ENCODE measurements at regions not wholly inside any gene's neighbourhood (a gene's known extent, or its start where the extent isn't known, plus 50 kb on each side); places are given as distances from the start of the nearest gene placed in this dataset.
"Not testable (repeated sequence)": the region's sequence is repeated elsewhere in the genome, so short reads cannot be mapped to it uniquely, and the experiment has no call there.

GRCh38 chr20:24851346-24852019, 97.6 kb upstream of the CST7 start:
- DNase-seq (no peak), ATAC-seq (no peak)
- Mint-ChIP-seq H3K4me3 (no peak overlapping the region), H3K4me1 (ENCODE audit: low read depth) (no peaks in the 10 kb centered on the region), H3K27me3 (ENCODE audit: low read depth) (peaks cover 14% of the 10 kb centered on the region), H3K27ac (no peak overlapping the region), H3K9me3 (ENCODE audit: insufficient read depth) (peaks cover 4% of the 10 kb centered on the region), H3K36me3 (ENCODE audit: low read depth) (no peaks in the 10 kb centered on the region)
- ChIA-PET POLR2A (no interaction called here), CTCF (no interaction called here)

- Mint-ChIP-seq H3K9me3 (ENCODE audit: insufficient read depth) (no peaks in the 10 kb centered on the region), H3K27me3 (ENCODE audit: low read depth) (peaks cover 11% of the 10 kb centered on the region), H3K4me1 (ENCODE audit: low read depth) (peaks cover 6% of the 10 kb centered on the region), H3K27ac (no peak overlapping the region), H3K4me3 (no peak overlapping the region), H3K36me3 (ENCODE audit: low read depth) (no peaks in the 10 kb centered on the region)
- ChIA-PET CTCF (no interaction called here), POLR2A (no interaction called here)
- ATAC-seq: no peak
- DNase-seq: no peak
Measured at GRCh38 chr20:24853916-24854315, 95.2 kb upstream of the CST7 start.

- Mint-ChIP-seq H3K27me3 (ENCODE audit: low read depth) (peaks cover 11% of the 10 kb centered on the region), H3K4me1 (ENCODE audit: low read depth) (peaks cover 15% of the 10 kb centered on the region), H3K4me3 (no peak overlapping the region), H3K9me3 (ENCODE audit: insufficient read depth) (peaks cover 3% of the 10 kb centered on the region), H3K27ac (no peak overlapping the region), H3K36me3 (ENCODE audit: low read depth) (no peaks in the 10 kb centered on the region)
- no peak for ATAC-seq
- CTCF ChIA-PET: interaction anchor here (1.0 kb wide), 1 partner anchor 10 kb away, joined by 3 read pairs; no protein-coding TSS in a partner anchor
- POLR2A ChIA-PET: no interaction called here
- no peak for DNase-seq
Measured at GRCh38 chr20:24855848-24856247, 93.2 kb upstream of the CST7 start.

- H3K4me1 Mint-ChIP-seq (ENCODE audit: low read depth): peaks cover 15% of the 10 kb centered on the region
- CTCF ChIA-PET; H3K36me3 Mint-ChIP-seq (ENCODE audit: low read depth); H3K27ac Mint-ChIP-seq; ATAC-seq; H3K4me3 Mint-ChIP-seq; H3K9me3 Mint-ChIP-seq (ENCODE audit: insufficient read depth); H3K27me3 Mint-ChIP-seq (ENCODE audit: low read depth); DNase-seq; POLR2A ChIA-PET: not testable (repeated sequence)
Measured at GRCh38 chr20:24858500-24858899, 90.6 kb upstream of the CST7 start.

- POLR2A ChIA-PET: no interaction called here
- ATAC-seq (no peak), DNase-seq (no peak)
- Mint-ChIP-seq H3K27ac (no peak overlapping the region), H3K36me3 (ENCODE audit: low read depth) (no peaks in the 10 kb centered on the region), H3K27me3 (ENCODE audit: low read depth) (peaks cover 6% of the 10 kb centered on the region), H3K4me3 (no peak overlapping the region), H3K4me1 (ENCODE audit: low read depth) (peaks cover 15% of the 10 kb centered on the region), H3K9me3 (ENCODE audit: insufficient read depth) (peaks cover 3% of the 10 kb centered on the region)
- CTCF ChIA-PET: no interaction called here
Measured at GRCh38 chr20:24859539-24859938, 89.5 kb upstream of the CST7 start.

- no peak overlapping the region for H3K27ac Mint-ChIP-seq
- peaks cover 15% of the 10 kb centered on the region for H3K4me1 Mint-ChIP-seq (ENCODE audit: low read depth)
- no peaks in the 10 kb centered on the region for H3K27me3 Mint-ChIP-seq (ENCODE audit: low read depth)
- POLR2A ChIA-PET: no interaction called here
- CTCF ChIA-PET: no interaction called here
- DNase-seq (no peak), ATAC-seq (no peak)
- H3K36me3 Mint-ChIP-seq (ENCODE audit: low read depth): no peaks in the 10 kb centered on the region
- peaks cover 7% of the 10 kb centered on the region for H3K9me3 Mint-ChIP-seq (ENCODE audit: insufficient read depth)
- no peak overlapping the region for H3K4me3 Mint-ChIP-seq
Measured at GRCh38 chr20:24862186-24862585, 86.9 kb upstream of the CST7 start.

GRCh38 chr20:24862606-24863005, 86.5 kb upstream of the CST7 start:
- ChIA-PET CTCF (no interaction called here), POLR2A (no interaction called here)
- Mint-ChIP-seq H3K27ac (no peak overlapping the region), H3K9me3 (ENCODE audit: insufficient read depth) (peaks cover 7% of the 10 kb centered on the region), H3K27me3 (ENCODE audit: low read depth) (no peaks in the 10 kb centered on the region), H3K4me1 (ENCODE audit: low read depth) (peaks cover 15% of the 10 kb centered on the region), H3K4me3 (no peak overlapping the region), H3K36me3 (ENCODE audit: low read depth) (no peaks in the 10 kb centered on the region)
- DNase-seq (no peak), ATAC-seq (no peak)

GRCh38 chr20:24863356-24863755, 85.7 kb upstream of the CST7 start:
- CTCF ChIA-PET: no interaction called here
- no peak for ATAC-seq

GRCh38 chr20:24866008-24866407, 83.1 kb upstream of the CST7 start:
- CTCF ChIA-PET: no interaction called here
- DNase-seq (no peak), ATAC-seq (no peak)
- Mint-ChIP-seq H3K27ac (no peak overlapping the region), H3K27me3 (ENCODE audit: low read depth) (no peaks in the 10 kb centered on the region), H3K9me3 (ENCODE audit: insufficient read depth) (peaks cover 4% of the 10 kb centered on the region), H3K4me1 (ENCODE audit: low read depth) (no peaks in the 10 kb centered on the region), H3K4me3 (no peak overlapping the region), H3K36me3 (ENCODE audit: low read depth) (no peaks in the 10 kb centered on the region)
- POLR2A ChIA-PET: interaction anchor here (0.6 kb wide), 1 partner anchor 245 kb away, joined by 3 read pairs; no protein-coding TSS in a partner anchor

More at GRCh38 chr20:24863356-24863755, 85.7 kb upstream of the CST7 start:
- Mint-ChIP-seq H3K36me3 (ENCODE audit: low read depth) (no peaks in the 10 kb centered on the region), H3K4me1 (ENCODE audit: low read depth) (peaks cover 14% of the 10 kb centered on the region), H3K27ac (no peak overlapping the region), H3K27me3 (ENCODE audit: low read depth) (no peaks in the 10 kb centered on the region), H3K9me3 (ENCODE audit: insufficient read depth) (peaks cover 7% of the 10 kb centered on the region), H3K4me3 (no peak overlapping the region)
- POLR2A ChIA-PET: no interaction called here
- DNase-seq: no peak

GRCh38 chr20:24866742-24867141, 82.3 kb upstream of the CST7 start:
- POLR2A ChIA-PET: no interaction called here
- CTCF ChIA-PET: no interaction called here
- no peak for DNase-seq
- no peak overlapping the region for H3K4me3 Mint-ChIP-seq
- no peak for ATAC-seq
- no peaks in the 10 kb centered on the region for H3K27me3 Mint-ChIP-seq (ENCODE audit: low read depth)
- no peaks in the 10 kb centered on the region for H3K4me1 Mint-ChIP-seq (ENCODE audit: low read depth)
- H3K27ac Mint-ChIP-seq: no peak overlapping the region
- no peaks in the 10 kb centered on the region for H3K36me3 Mint-ChIP-seq (ENCODE audit: low read depth)
- peaks cover 4% of the 10 kb centered on the region for H3K9me3 Mint-ChIP-seq (ENCODE audit: insufficient read depth)

- Mint-ChIP-seq H3K27me3 (ENCODE audit: low read depth) (peaks cover 3% of the 10 kb centered on the region), H3K4me3 (no peak overlapping the region), H3K27ac (no peak overlapping the region), H3K9me3 (ENCODE audit: insufficient read depth) (peaks cover 4% of the 10 kb centered on the region), H3K36me3 (ENCODE audit: low read depth) (no peaks in the 10 kb centered on the region), H3K4me1 (ENCODE audit: low read depth) (no peaks in the 10 kb centered on the region)
- ChIA-PET CTCF (no interaction called here), POLR2A (no interaction called here)
- DNase-seq: no peak
- ATAC-seq: no peak
Measured at GRCh38 chr20:24867556-24867955, 81.5 kb upstream of the CST7 start.

- ATAC-seq: no peak
- ChIA-PET CTCF (no interaction called here), POLR2A (no interaction called here)
- Mint-ChIP-seq H3K36me3 (ENCODE audit: low read depth) (no peaks in the 10 kb centered on the region), H3K9me3 (ENCODE audit: insufficient read depth) (peaks cover 4% of the 10 kb centered on the region), H3K27ac (no peak overlapping the region), H3K4me1 (ENCODE audit: low read depth) (no peaks in the 10 kb centered on the region), H3K27me3 (ENCODE audit: low read depth) (peaks cover 3% of the 10 kb centered on the region), H3K4me3 (no peak overlapping the region)
- no peak for DNase-seq
Measured at GRCh38 chr20:24868396-24868927, 80.6 kb upstream of the CST7 start.

- H3K27ac Mint-ChIP-seq: no peak overlapping the region
- no peaks in the 10 kb centered on the region for H3K4me1 Mint-ChIP-seq (ENCODE audit: low read depth)
- peaks cover 3% of the 10 kb centered on the region for H3K27me3 Mint-ChIP-seq (ENCODE audit: low read depth)
- ATAC-seq (no peak), DNase-seq (no peak)
- no peaks in the 10 kb centered on the region for H3K36me3 Mint-ChIP-seq (ENCODE audit: low read depth)
- CTCF ChIA-PET: no interaction called here
- H3K4me3 Mint-ChIP-seq: no peak overlapping the region
- POLR2A ChIA-PET: no interaction called here
- H3K9me3 Mint-ChIP-seq (ENCODE audit: insufficient read depth): peaks cover 4% of the 10 kb centered on the region
Measured at GRCh38 chr20:24868959-24869358, 80.1 kb upstream of the CST7 start.

All from activated CD8-positive, alpha-beta T cell treated with anti-CD3 and anti-CD28 coated beads, Interleukin-2, amount 10 ng/mL, durations not matched to agents 7 days and 5 days (primary cell).